ENCODE measurements at regions not wholly inside any gene's neighbourhood (a gene's known extent, or its start where the extent isn't known, plus 50 kb on each side); places are given as distances from the start of the nearest gene placed in this dataset.

- no peak for DNase-seq
- TF ChIP-seq POLR2A (IDR thresholded peaks at IDR 0.05; ENCODE audit: low read length) (no peak), GATA1 (IDR thresholded peaks at IDR 0.05; ENCODE audit: low read depth, low read length) (no peak)
These were observed 321.6 kb upstream of the PCDH10 start for GRCh38 chr4:132827522-132827921.

DNA sequence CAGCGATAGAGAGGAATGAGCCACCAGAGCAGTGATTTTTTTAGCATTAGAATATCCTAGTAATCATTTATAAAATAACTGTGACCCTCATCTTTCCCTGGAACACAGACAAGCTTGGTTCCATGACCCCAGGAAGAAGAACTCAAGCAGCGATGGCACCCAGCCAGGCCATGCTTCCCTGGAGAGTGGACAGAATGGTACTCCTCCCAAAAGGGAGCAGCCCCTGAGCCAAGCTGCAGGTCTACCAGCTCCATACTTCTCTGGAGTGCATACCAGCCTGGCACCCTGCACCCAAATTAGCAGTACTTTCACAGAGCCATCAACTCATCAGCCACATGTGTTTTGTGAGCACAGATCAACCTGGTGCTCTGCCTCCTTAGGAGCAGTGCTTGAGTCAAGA lies 310.9 kb upstream of the PCDH10 start:
- no peak for DNase-seq
- no peak for TF ChIP-seq GATA1 (IDR thresholded peaks at IDR 0.05; ENCODE audit: low read depth, low read length)
- no peak for TF ChIP-seq POLR2A (IDR thresholded peaks at IDR 0.05; ENCODE audit: low read length)

DNA sequence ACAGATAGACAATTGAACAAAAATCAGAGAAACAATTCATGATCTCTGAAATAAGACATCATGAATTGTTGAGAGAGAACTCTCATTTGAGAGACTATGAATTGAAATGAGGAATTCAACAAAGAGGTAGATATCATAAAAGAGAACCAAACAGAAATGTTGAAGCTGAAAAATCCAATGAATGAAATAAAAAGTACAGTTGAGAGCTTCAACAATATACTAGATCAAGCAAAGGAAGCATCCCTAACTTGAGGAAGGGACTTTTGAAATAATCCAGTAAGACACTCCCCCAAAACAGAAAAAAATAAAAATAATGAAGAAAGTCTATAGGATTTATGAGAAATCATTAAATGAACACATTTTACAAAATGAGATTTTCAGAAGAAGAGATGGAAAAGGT lies 310.0 kb upstream of the PCDH10 start:
- no peak for DNase-seq
- TF ChIP-seq GATA1 (IDR thresholded peaks at IDR 0.05; ENCODE audit: low read depth, low read length) (no peak), POLR2A (IDR thresholded peaks at IDR 0.05; ENCODE audit: low read length) (no peak)

DNA sequence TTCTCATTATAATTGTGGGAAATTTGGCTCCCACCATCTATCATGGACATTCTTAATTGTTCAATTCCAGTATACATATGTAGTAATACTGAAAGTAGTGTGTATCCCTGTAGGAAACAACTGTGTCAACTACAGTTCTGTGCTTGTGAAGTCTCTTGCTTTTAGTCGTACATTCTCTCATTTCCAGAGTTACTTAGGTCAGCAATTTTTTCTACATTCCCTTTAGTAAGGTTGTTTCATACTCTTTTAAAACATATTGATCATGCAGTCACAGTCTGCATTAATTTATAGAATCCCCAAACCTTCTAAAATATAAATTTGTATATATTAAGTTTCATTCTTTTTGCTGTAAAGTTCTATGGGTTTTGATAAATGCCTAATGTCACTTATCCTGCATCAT lies 289.2 kb upstream of the PCDH10 start:
- TF ChIP-seq POLR2A (IDR thresholded peaks at IDR 0.05; ENCODE audit: low read length) = no peak
- no peak for TF ChIP-seq GATA1 (IDR thresholded peaks at IDR 0.05; ENCODE audit: low read depth, low read length)
- no peak for DNase-seq

DNA sequence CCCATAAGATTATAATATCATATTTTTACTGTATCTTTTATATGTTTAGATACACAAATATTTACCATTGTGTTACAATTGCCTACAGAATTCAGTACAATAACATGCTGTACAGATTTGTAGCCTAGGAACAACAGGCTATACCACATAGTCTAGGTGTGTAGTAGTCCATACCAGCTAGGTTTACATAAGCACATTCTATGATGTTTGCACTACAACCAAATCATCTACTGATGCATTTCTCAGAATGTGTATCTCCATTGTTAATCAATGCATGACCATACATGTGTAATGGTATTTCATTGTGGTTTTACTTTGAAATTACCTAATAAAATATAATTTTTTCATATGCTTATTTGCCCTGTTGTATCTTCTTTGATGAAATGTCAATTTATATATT lies 288.1 kb upstream of the PCDH10 start:
- DNase-seq = no peak

GRCh38 chr4:132863619-132864018 lies 285.5 kb upstream of the PCDH10 start:
- TF ChIP-seq POLR2A (IDR thresholded peaks at IDR 0.05; ENCODE audit: low read length) (no peak), GATA1 (IDR thresholded peaks at IDR 0.05; ENCODE audit: low read depth, low read length) (no peak)
- no peak for DNase-seq

More for the DNA sequence above, 288.1 kb upstream of the PCDH10 start:
- TF ChIP-seq POLR2A (IDR thresholded peaks at IDR 0.05; ENCODE audit: low read length) (no peak), GATA1 (IDR thresholded peaks at IDR 0.05; ENCODE audit: low read depth, low read length) (no peak)

- no peak for TF ChIP-seq POLR2A (IDR thresholded peaks at IDR 0.05; ENCODE audit: low read length)
- TF ChIP-seq GATA1 (IDR thresholded peaks at IDR 0.05; ENCODE audit: low read depth, low read length) = no peak
- DNase-seq = no peak
These were observed 283.6 kb upstream of the PCDH10 start for GRCh38 chr4:132865458-132865857.

- TF ChIP-seq GATA1 (IDR thresholded peaks at IDR 0.05; ENCODE audit: low read depth, low read length) (no peak), POLR2A (IDR thresholded peaks at IDR 0.05; ENCODE audit: low read length) (no peak)
These were observed 283.2 kb upstream of the PCDH10 start for GRCh38 chr4:132865922-132866321.

DNA sequence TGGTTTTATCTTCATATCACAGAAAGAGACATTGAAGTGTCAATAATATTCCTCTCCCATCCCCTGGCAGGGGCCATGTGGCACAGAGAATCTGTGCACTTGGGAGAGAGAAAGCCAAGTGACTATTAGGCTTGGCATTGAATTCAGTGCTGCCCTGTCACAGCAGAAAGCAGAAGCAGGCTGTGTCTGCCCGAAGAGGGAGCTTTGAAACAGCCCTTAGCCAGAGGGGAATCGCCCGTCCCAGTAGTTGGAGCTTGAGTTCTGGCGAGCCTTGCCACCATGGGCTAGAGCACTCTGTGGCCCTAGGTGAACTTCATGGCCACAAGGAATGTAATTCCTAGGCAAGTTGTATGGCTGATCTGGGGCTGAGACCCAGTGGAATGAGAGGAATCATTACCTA lies 282.5 kb upstream of the PCDH10 start:
- TF ChIP-seq POLR2A (IDR thresholded peaks at IDR 0.05; ENCODE audit: low read length) = no peak
- no peak for TF ChIP-seq GATA1 (IDR thresholded peaks at IDR 0.05; ENCODE audit: low read depth, low read length)
- no peak for DNase-seq

More at GRCh38 chr4:132865922-132866321, 283.2 kb upstream of the PCDH10 start:
- no peak for DNase-seq

GRCh38 chr4:132893787-132894186 lies 255.3 kb upstream of the PCDH10 start:
- TF ChIP-seq GATA1 (IDR thresholded peaks at IDR 0.05; ENCODE audit: low read depth, low read length) (no peak), POLR2A (IDR thresholded peaks at IDR 0.05; ENCODE audit: low read length) (no peak)
- no peak for DNase-seq

GRCh38 chr4:132901224-132901623 lies 247.9 kb upstream of the PCDH10 start:
- no peak for TF ChIP-seq GATA1 (IDR thresholded peaks at IDR 0.05; ENCODE audit: low read depth, low read length)
- TF ChIP-seq POLR2A (IDR thresholded peaks at IDR 0.05; ENCODE audit: low read length) = no peak
- no peak for DNase-seq

DNA sequence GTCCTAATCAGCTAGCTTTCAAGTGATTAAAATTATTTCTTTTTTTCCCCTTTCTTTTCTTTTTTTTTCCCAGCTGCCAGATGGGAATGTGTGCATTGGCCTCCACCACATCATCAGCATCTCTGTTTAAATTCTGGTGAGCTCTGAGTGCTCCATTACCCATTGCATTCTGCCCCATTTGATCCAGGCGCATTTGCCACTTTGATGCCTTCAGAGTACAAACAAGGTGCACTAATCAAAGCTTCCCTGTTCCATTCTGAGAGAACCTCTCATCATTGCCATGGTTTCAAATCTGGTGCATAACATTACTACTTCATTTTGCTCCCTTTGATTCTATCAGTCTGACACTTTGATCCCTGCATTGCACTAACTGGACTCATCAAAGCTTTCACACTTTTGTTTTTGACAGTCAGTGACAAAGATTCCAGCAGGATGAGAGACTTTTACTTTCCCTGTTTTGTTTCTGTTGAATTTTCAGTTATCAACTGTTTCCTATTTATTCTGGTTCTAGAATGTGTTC lies 238.8 kb upstream of the PCDH10 start:
- DNase-seq = no peak
- TF ChIP-seq GATA1 (IDR thresholded peaks at IDR 0.05; ENCODE audit: low read depth, low read length) (no peak), POLR2A (IDR thresholded peaks at IDR 0.05; ENCODE audit: low read length) (no peak)

- DNase-seq = no peak
- TF ChIP-seq GATA1 (IDR thresholded peaks at IDR 0.05; ENCODE audit: low read depth, low read length) = no peak
- TF ChIP-seq POLR2A (IDR thresholded peaks at IDR 0.05; ENCODE audit: low read length) = no peak
These were observed 231.0 kb upstream of the PCDH10 start for GRCh38 chr4:132918096-132918495.

DNA sequence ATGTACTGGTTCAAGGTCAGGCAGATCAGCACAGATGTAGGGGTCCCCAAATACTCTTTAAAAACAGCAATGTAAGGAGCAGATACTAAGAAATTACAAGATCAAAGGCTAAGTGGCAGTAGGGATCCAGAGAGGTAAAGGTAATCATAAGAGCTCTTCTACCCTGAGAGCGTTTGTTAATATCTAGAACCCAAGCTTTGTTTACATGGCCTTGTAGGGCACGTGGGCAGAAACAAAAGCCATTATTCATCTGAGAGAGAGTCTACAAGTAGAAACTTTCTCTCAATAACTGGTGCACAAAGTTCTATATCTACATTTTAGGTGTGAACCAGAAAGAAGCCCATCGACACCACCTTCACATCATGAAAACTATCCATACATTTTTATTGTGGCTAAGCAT lies 225.6 kb upstream of the PCDH10 start:
- no peak for DNase-seq
- TF ChIP-seq POLR2A (IDR thresholded peaks at IDR 0.05; ENCODE audit: low read length) = no peak
- no peak for TF ChIP-seq GATA1 (IDR thresholded peaks at IDR 0.05; ENCODE audit: low read depth, low read length)

GRCh38 chr4:132934911-132935310 lies 214.2 kb upstream of the PCDH10 start:
- DNase-seq = no peak
- TF ChIP-seq GATA1 (IDR thresholded peaks at IDR 0.05; ENCODE audit: low read depth, low read length) (no peak), POLR2A (IDR thresholded peaks at IDR 0.05; ENCODE audit: low read length) (no peak)

DNA sequence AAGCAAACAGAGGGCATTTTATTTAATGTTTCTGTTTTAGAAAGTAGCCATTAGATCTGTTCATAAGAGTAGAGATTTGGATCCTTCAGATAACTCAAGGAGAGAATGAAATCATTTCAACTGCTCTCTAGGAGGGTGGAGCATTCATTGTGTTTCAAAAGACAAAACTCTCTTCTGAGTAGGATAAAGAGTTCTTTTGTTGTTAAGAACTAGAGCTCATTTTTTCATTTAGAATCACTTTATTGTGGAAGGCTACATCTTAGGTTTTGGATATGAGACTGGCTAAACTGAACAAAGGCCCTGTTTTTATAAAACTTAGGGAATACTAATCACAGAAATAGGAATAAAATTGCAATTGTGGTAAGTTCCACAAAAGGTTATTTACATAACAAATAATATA lies 193.9 kb upstream of the PCDH10 start:
- no peak for DNase-seq
- no peak for TF ChIP-seq GATA1 (IDR thresholded peaks at IDR 0.05; ENCODE audit: low read depth, low read length)
- TF ChIP-seq POLR2A (IDR thresholded peaks at IDR 0.05; ENCODE audit: low read length) = no peak
